Activated T-cell treated with anti-CD3 and anti-CD28 coated beads for 24 hours (primary cell): ENCODE measurements at regions not wholly inside any gene's neighbourhood (a gene's known extent, or its start where the extent isn't known, plus 50 kb on each side); places are given as distances from the start of the nearest gene placed in this dataset.
A peak's percentile ranks its signal among the peaks of the same experiment; 100 is the strongest.

ENCODE experiments used
- DNase-seq: peaks from one replicate; pipeline ENCODE4 v3.0.0-alpha.2; 2020; ENCODE audit warnings: low read depth

DNA sequence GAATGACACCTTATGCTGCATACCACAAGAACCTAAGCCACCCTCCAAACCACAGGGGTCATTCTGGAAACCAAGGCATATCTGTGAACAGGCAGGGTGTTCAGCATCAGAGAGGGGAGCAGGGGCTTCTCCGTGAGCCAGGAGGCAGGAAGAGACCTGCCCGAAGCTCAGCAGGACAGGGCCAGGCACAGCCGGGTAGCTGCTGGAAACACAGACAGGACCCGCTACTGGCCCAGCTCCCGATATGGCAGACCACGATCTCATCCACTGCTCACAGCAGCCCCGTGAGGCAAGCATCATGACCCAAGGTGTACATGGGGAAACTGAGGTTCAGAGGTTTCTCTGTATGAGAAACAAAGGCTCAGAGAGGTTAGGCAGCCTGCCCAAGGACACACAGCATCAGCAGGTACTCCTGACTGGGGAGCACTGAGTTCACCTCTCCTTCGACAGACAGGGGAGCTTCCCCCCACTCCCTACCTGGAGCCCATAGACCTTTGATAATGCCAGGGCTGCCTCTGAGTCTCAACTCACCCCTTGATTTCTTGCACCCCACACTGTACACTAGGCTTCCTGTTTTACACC, 317.7 kb downstream of the MATN1 start:
- no peak for DNase-seq

DNA sequence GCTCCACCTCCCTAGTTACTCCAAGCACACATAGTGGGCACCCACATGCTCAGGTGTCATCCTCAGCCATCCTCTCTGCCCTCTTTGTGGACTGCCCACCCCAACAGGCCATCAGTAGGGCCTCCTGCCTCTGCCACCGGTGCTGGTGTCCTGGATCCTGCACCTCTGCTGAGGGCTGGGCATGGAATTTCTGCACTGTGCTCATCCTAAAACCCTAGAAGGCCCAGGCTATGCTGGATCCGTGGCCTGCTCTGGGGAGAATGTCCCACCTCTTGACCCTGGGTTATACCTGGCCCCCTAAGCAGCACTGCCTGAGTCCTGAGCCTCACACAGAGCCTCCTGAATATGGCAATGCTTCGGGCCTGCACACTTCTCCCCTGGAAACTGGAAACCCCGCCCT, 318.3 kb downstream of the MATN1 start:
- DNase-seq: no peak

DNA sequence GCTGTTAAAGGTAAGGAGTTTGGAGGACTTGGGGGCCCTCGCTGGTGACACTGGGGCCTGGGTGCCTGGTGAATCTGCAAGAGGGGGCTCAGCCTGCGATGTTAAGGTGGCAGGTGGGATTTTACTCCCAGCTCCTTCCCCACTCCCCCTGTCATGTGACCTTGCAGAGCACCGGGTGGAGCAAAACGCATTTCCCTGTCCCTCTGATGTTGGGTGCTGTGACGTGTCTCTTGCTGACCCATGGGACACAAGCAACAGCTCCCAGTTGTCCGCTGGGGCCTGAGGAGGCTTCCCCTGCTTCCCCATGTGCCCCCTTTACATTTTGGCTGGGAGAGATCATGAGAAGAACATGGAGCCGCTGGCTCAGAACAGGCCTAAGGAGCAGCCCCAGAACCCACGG, 319.0 kb downstream of the MATN1 start:
- DNase-seq: no peak

DNA sequence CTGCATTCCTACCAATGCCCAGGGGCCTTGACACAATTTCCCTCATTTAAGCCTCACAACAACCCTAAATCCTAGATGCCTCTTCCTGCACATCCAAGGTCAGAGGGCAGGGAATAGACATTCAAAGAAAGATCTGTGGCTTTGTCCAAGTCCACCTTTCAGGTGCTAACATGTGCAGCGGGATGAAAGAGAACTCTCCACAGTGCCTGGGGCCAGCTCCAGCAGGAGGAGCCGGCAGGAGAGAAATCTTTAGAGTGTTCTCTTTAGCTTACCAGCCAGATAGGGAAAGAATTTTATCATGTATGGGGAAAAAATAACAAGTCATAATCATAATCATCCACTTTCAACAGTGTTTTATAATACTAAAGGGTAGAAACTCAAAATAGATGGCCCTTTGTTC, 319.7 kb downstream of the MATN1 start:
- DNase-seq: no peak

- DNase-seq: no peak
These were observed 320.2 kb downstream of the MATN1 start for GRCh38 chr1:30403061-30403645.

DNA sequence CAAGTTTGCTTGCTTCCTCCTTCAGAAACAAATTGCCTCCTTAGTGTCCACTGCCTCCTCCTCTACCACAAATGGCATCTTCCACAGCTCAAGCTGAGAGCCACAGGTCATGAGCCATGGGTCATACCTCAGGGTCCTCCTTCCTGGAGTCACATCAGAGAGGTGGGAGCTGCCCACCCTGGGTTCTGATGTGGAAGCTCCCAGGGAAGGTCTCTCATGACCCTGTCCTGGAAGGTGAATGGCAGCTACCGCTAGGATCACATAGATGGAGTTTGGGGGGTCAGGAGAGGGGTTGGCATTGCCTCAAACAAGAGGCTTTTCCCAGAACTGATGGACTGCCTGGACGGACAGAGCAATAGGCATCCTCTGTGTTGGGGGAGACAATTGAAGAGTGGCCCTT, 321.4 kb downstream of the MATN1 start:
- no peak for DNase-seq

DNA sequence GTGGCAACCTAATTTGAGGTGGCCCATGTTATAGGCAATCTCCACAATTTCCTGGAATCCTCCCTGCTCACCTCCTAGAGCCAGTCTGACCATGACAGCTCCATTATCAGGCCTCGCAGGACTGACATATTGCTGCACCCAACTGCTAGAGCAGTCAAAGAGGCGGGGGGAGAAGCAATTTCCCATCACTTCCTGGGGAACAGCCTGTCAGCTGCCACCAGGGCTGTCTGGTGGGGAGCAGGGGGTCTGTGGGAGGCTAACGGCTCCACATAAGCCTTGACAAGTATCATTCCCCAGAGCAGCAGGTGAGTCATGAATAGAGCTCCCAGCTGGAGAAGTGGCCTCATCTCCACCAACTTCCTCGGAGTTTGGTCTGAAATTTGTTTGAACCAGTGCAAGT, 322.9 kb downstream of the MATN1 start:
- no peak for DNase-seq

GRCh38 chr1:30399026-30399425, 324.4 kb downstream of the MATN1 start:
- no peak for DNase-seq

- DNase-seq: no peak
These were observed 325.8 kb downstream of the MATN1 start for GRCh38 chr1:30397576-30397975.

DNA sequence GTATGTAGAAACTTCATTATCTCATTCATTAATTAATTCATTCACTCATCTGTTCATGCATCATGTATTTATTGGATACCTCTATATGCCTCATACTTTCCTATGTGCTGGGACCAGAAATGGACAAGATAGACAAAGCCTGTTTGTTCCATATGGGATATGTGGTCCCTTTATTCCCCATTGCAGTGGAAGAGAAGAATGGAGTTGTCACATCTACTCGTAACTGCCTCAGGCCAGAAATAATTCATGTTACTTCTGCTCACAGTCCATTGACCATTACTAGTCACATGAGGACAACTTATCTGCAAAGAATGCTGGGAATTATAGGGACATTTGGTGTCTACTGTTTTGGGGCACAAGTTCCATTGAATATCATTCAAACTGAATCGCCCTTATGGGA, 327.8 kb downstream of the MATN1 start:
- DNase-seq: no peak

DNA sequence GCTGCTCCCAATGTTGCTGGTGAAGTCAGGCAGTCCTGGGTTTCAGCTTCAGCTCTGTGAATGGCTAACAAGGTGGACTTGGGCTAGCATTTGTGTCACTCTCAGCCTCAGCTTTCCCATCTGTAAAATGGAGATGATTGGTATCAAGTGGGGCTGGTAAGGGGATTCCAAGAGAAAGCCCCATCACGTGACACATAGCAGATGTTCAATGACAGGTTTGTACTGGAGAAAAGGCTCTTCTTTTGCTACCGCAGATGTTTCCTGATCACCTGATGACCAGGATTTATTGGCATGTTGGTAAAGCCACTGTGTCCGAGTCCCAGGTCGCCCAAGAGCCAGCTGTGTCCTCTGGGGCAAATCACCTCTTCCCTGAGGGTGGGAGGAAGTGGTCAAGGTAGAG, 335.0 kb downstream of the MATN1 start:
- no peak for DNase-seq

DNA sequence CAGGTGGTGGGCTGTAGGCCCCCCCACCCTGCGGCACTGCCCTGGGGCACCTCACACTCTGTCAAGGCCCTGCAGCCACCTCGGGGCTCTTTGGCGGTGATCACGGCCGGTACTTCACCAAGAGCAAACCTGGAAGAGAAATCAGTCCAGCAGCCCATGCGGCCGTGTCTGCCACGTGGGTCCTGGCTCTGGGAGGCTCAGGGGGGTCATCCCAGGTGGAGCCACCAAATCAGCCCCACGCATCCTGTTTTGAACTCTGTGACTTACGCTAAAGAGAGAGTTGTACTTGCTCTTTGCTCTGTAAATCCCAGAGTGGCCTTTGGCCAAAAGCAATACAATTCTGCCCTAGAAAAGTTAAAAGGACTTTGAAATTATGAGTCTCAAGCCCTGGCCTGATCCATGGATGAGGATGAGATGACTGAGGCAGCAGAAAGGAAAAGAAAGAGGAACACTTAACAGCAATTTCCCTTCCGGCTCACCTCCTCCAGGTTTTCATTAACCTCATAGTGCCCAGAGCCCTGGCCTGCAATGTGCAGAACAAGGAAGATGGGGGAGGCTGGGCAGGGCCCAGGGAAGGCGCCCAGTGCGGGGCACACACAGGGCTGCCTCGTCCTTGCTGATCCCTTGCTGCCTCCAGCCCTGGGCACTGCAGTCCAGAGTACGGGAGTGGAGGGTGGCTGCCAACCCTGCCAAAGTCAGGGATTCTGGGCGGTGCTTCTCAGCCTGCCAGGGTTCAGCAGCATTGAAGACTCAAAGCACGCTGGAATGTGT, 337.0 kb downstream of the MATN1 start:
- no peak for DNase-seq

GRCh38 chr1:30385246-30385995, 338.0 kb downstream of the MATN1 start:
- DNase-seq: no peak

- DNase-seq: no peak
These were observed 338.8 kb downstream of the MATN1 start for GRCh38 chr1:30384286-30385245.

GRCh38 chr1:30383221-30383711, 340.1 kb downstream of the MATN1 start:
- no peak for DNase-seq

DNA sequence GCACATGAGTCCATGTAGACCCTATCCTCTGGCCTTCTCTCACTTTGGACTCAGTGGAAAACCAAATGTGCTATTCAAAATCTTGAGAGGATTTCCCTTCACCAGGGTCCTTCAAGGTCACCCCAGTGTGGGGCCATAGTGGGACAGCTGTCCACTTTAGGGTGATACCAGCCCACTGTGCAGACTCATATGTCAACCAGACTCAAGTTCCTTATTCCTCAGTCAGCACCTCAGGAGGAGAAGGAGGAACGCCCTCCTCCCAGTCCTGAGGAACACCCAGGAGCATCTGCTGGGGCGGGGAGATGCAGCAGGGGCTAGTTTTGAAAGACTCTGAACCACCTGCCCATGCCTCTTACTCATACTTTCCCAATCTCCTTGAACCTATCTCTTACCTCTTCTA, 340.9 kb downstream of the MATN1 start:
- DNase-seq: no peak

DNA sequence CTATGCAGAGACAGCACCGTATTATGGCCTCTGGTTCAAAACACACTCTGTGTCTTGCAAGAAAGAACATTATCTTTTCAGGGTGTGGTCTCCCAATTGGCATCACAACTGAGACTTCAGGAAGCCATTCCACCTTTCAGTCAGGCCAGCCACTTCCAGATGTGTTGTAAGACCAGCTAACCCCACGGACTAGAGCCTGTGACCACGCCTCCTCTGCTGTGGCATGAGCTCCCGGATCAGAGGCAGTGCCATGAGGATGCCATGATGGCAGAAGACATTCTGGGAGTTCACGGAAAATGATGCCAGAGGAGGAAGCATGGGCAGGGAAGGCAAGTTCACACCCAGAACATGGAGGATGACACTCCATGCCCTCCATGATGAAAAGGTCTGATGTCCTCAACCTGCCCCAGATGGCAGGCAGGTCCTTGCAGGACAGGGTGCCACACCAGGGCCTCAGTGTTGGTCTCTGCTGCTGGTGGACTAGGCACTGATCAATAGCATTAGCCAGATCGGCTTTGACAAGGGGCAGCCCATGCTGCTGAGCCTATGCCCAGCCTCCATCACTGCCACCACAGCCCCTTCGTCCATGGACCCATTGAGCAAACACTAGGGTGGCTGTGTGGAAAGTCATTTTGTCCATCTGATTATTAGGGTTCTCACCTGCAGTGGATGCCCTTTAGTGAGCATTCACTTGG, 341.6 kb downstream of the MATN1 start:
- DNase-seq: no peak

DNA sequence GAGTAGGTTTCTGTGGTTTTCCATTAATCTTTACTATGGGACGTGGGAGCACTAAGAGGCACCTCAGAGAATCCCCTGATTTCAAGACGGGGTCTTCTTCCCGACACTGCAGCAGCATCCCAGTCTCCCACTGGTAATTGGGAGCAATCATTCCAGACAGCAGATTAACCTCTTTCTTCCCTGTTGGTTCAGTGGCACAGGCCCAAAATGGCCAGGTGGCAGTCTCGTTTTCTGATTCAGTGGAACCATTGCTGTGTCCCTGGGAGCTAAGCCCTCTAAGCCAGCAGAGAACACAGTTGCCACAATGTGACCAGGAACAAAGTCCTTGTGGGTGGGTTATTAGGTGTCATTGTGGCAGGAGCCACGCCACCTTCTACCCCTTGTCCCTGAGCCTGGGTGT, 342.1 kb downstream of the MATN1 start:
- no peak for DNase-seq

- DNase-seq: no peak
These were observed 342.8 kb downstream of the MATN1 start for GRCh38 chr1:30380625-30380984.

GRCh38 chr1:30379684-30380624, 343.4 kb downstream of the MATN1 start:
- DNase-seq: peak; percentile 26
